Superior temporal gyrus (tissue), 1 donor: ENCODE measurements at regions not wholly inside any gene's neighbourhood (a gene's known extent, or its start where the extent isn't known, plus 50 kb on each side); places are given as distances from the start of the nearest gene placed in this dataset.
A peak's percentile ranks its signal among the peaks of the same experiment; 100 is the strongest.

Experiments used
- DNase-seq: peaks from one replicate; pipeline ENCODE4 v3.0.0-alpha.2; 2016; ENCODE audit errors: extremely low spot score

GRCh38 chr9:28912621-28913020 lies 1339.3 kb upstream of the C9orf72 start:
- DNase-seq, result no peak

GRCh38 chr9:28915202-28915930 lies 1342.1 kb upstream of the C9orf72 start:
- DNase-seq, result no peak

DNA sequence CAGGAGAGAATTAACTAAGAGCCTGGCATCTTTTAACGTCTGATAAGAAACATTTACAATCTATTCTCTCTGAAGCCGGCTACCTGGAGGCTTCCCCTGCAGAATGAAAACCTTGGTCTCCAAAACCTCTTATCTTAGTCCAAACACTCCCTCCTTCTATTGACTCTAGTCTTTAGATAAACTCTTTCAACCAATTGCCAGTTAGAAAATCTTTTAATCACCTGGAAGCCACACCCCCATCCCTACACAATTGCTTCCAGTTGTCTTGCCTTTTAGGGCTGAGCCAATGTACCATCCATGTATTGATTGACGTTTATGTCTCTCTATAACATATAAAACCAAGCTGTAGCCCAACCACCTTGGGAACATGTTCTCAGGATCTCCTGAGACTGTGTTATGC lies 1343.1 kb upstream of the C9orf72 start:
- no peak for DNase-seq

- no peak for DNase-seq
These were observed 1348.7 kb upstream of the C9orf72 start for GRCh38 chr9:28921857-28922500.

DNA sequence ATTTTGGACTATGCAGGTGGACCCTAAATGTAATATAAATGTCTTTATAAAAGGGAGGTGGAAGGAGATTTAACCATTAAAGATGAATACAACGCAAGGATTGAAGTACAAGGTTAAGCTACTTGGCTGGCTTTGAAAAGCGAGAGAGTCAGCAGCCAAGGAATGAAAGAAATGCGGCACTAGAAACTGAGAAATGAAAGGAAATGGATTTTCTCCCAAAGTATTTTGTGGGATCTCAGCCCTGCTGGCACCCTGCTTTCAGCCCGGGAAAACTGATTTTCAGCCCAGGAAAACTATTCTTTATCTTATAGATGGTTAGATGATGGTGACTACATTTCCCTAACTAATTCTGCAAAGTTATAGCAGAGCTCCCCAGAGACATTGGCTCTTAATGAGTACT lies 1349.6 kb upstream of the C9orf72 start:
- DNase-seq, result no peak

DNA sequence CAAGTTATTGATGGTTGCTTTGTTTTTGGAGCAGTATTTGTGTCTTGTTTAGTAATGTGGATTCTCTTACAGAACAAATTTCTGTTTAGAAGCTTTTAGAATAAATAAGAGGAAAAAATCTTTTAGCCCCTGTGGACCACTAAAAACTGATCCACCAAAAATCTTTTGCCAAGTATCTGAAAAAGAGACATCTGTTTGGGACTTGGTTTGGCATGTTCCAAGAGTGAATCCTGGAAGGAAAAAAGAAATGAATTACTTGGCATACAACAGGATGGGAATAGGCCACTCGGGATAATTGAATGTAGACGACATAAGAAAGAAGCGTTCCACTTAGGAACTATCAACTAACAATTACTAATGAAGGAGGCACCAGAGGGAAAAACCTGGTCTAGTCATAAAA lies 1350.1 kb upstream of the C9orf72 start:
- DNase-seq, result no peak

DNA sequence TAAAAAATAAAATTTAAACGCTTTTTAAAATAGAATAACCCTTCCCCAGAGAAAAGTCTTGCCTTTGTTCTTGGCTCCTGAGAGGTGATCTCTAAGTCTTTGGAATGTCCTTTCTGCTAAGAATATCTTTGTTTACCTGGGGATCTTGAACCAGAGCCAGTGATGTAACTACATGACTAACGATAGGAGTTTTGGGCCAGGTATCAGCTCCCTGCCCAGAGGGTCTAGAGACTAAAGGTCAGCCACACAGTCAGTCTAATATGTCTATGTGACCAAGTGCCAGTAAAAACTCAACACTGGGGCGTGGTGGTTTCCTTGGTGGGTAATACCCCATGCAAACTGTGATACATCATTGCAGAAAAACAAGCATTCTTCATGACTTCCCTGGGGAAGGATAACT lies 1351.9 kb upstream of the C9orf72 start:
- no peak for DNase-seq

- no peak for DNase-seq
These were observed 1353.0 kb upstream of the C9orf72 start for GRCh38 chr9:28926306-28926705.

GRCh38 chr9:28927691-28928090 lies 1354.4 kb upstream of the C9orf72 start:
- DNase-seq, result no peak

DNA sequence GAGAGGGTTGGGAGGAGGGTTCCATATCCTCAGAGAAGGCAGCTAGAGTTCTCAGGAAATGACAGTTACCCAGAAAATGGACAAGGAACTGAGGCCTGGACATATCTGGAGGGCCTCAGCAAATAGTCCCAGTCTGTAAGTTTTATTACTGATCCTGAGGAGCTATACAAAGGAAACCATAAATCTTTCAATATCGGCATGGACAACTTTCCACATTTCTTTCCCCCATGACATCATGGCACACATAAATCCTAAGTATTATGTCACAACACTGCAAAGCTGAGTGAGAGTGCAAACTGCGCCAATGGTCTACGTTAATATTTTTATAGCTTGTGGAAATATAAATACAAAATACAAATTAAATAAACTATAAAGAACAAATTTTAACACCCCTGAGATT lies 1356.2 kb upstream of the C9orf72 start:
- no peak for DNase-seq

GRCh38 chr9:28930766-28931165 lies 1357.5 kb upstream of the C9orf72 start:
- no peak for DNase-seq

GRCh38 chr9:28934111-28934510 lies 1360.8 kb upstream of the C9orf72 start:
- no peak for DNase-seq

- DNase-seq, result no peak
These were observed 1365.7 kb upstream of the C9orf72 start for GRCh38 chr9:28938981-28939380.

GRCh38 chr9:28941856-28942255 lies 1368.6 kb upstream of the C9orf72 start:
- no peak for DNase-seq

- DNase-seq, result no peak
These were observed 1369.7 kb upstream of the C9orf72 start for GRCh38 chr9:28942941-28943340.

DNA sequence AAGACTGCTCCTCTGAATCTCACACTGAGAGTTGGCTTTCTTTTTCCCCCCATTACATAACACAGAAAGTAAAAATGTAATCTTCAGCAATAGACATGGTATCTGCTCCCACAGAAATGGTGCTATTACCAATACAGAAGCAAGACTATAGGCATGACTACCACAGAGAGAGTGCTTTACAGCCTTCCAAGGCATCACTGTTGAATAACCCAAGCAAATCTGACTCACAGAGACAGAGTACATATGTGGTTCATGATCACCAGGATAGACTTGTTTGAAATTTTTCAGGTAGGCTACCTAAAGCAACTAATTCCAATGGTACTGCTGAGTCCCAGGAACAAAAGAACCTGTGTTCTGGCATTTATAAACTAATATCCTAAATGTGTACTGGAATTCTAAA lies 1373.4 kb upstream of the C9orf72 start:
- DNase-seq, result no peak

DNA sequence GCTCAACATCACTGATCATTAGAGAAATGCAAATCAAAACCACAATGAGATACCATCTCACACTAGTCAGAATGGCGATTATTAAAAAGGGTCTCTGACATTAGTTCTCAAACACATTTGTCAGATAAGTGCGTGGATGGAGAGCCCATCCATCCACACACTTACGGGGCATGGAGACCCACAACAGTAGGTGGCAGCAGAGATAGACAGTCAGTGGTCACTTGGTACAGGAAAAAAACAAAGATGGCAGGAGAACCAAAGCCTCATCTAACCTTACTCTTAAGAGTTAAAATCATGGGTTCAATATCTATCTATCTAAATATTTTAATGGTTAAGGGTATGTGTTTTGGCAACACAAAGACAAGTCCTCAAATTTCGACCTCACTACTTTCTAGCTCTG lies 1378.7 kb upstream of the C9orf72 start:
- DNase-seq, result no peak

DNA sequence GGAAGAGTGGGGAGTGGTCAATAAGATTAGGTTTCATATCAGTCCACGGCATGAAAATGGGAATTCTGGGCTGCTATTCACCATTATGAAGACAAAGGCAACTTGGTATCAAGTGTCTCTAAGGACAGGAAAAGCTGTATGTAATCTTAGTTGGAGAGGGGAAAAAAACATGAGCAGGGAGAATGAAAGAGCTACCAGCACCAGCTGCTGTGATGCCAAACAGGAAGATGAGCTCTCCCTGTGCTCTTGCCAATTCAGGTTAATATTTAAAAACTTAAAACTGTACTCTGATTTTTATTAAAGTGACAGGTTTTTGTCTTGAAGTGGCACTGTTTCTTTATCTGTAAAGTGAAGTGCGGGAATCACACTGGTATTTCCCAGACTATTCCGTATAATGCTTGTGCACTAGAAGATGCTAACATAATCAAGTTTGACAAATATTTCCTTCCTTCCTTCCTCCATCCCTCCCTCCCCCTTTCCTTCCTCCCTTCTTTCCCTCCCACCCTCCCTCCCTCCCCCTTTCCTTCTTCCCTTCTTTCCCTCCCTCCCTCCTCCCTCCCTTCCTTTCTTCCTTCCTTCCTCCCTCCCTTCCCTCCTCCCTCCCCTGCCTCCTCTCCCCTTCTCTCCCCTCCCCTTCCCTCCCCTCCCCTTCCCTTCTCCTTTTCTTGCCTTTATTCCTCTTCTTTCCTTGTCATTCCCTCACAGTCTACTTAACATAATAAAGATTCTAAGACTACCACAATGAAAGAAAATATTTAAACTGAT lies 1383.0 kb upstream of the C9orf72 start:
- no peak for DNase-seq

DNA sequence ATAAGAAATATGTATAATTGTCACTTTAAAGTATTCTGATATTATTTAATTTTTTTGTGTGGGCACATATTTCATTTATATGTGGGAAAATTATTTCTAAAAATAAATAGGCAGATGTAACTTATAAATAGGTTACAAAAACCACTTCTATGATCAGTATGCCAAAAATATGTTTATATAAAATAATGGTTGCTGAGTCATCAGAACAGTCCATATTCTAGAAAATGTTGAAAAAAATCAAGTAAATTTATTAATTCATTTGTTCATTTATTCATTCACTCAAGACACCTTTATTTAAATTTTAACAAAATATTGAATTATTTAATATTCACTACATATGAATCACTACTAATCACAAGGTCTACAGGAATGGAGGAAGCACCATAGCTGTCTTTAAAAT lies 1387.3 kb upstream of the C9orf72 start:
- no peak for DNase-seq

GRCh38 chr9:28961623-28962022 lies 1388.3 kb upstream of the C9orf72 start:
- DNase-seq, result peak; percentile 25

GRCh38 chr9:28967226-28967625 lies 1393.9 kb upstream of the C9orf72 start:
- DNase-seq, result no peak

DNA sequence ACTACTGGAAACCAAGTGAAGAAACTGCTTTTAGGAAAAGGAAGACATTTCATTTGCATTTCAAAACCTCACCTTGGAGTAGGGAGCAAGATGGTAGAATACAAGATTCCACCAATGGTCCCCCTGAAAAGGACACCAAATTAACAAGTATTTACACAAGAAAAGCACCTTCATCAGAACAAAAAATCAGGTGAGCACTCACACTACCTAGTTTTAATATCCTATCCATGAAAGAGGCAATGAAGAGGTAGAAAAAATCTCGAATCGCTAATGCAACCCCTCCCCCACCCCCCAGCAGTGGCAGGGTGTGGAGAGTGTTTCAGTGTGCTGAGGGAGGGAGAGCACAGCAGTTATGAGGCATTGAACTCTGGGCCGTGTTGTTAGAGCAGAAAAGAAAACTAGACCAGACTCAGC lies 1397.0 kb upstream of the C9orf72 start:
- no peak for DNase-seq

DNA sequence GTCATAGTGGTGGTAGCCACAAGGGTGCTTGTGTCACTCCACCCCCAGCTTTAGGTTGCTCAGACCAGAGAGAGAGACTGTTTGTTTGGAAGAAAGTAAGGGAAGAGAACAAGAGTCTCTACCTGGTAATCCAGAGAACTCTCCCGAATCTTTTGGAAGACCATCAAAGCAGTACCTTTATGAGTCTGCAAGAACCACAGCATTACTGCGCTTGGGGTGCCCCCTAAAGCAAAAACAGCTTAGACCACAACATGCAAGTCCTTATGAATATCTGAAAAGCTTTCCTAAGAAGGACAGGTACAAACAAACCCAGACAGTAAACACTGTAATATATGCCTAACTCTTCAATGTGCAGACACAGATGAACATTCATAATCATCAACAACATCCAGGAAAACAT lies 1398.6 kb upstream of the C9orf72 start:
- no peak for DNase-seq
